GM19455 (cell line): ENCODE measurements at regions not wholly inside any gene's neighbourhood (a gene's known extent, or its start where the extent isn't known, plus 50 kb on each side); places are given as distances from the start of the nearest gene placed in this dataset.
"Not testable (repeated sequence)": the region's sequence is repeated elsewhere in the genome, so short reads cannot be mapped to it uniquely, and the experiment has no call there.

Source experiments
- ATAC-seq: cut with Tn5 transposase; IDR thresholded peaks from one replicate; pipeline ENCODE4 v1.9.1; 2021; ENCODE audit not compliant: unreplicated experiment

DNA sequence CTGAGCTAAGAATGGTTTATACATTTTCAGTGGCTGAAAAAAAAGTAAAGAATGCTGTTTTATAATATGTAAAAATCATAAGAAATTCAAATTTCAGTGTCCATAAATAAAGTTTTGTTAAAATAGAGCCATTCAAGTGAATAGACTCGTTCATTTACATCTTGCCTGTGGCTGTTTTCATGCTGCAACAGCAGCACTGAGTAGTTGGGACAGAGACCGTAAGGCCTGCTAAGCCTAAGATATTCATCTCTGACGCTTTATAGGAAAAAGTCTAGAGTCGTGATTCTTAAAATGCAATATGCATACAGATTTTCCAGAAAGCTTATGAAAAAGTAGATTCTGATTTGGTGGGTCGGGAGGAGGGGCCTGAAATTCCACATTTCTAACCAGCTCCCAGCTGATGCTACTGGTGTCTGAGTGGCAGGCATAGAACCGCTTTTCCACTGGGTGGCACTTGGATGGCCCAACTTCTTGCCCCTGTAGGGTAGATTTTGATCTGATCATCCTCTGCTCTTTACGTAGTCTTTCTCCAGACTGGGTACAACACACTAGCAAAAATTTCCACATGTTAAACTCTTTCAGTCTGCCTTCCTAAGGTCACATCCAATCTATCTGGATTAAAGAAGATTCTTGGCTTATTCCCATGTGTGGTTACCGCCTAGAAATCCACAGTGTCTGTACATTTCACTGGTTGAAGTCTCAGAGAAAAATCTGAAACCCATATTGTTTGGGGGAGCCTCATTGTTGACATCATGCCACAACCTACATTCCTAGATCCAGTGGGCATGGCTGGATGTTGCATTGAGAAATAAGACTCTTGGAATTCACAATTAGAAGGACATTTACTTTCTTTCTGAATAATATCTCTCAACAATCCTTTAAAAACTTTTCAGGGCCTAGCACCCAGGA lies 151.2 kb downstream of the C12orf75 start:
- ATAC-seq: no peak

DNA sequence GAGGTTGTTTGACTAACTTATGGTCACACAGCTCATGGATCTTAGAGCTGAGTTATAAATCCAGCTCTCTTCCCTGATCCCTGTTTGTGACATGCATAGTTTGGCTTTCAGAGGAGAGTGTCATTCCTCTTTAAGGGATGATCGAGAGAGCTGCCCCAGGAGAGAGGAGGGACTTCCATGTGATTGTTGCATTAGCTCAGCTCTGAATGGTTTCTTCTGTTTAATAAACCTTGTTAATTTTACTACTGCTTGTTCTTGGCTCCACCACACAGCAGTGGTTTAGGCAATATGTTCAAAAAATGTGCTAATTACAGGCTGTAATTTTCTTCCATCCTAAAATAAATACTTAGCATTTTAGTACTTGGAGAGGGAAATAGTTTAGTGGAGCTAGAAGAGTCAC lies 152.5 kb downstream of the C12orf75 start:
- no peak for ATAC-seq

DNA sequence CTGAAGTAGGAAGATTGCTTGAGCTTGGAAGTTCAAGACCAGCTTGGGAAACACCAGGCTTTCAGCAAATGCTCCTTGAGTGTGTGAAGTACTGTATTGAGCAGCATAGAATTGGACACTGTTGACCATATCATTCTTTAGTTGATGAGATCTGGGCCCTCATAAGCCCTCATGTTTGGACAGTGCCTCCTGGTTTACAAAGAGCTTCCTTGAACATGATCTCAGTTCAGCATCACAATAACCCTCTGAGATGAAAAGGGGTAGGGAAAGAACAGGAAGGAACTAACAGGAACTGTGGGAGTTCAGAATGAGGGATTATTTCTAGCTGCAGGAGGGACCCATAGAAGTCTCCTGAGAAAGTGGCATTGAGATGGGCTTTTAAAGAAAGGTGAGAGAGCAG lies 153.2 kb downstream of the C12orf75 start:
- ATAC-seq: no peak

DNA sequence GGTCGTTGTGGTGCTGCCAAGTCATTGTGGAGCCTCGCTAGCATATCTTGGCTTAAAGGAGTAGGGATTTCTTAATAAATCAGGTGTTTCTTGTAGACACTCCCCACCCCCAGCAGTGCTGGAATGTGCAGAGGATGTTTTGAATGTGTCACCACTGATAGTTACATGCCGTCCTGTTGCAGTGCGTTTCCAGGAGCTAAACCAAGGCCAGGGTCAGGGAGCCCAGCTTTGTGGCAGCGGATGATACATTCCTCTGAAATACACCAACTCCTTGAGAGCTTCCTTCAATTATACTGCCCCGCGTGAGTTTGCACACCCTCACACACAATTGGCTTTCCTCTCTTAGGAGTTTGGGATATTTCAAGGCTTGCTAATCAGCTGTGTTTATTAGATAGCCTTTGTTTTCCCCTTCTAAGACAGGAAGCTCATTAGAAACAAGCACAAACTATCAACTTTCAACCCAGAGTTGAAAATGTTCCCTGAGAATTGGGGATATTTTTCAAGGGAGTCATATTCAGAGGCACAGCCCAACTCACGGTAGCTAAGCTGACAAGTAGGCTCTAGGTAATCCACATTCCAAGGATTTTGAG lies 154.9 kb downstream of the C12orf75 start:
- no peak for ATAC-seq

DNA sequence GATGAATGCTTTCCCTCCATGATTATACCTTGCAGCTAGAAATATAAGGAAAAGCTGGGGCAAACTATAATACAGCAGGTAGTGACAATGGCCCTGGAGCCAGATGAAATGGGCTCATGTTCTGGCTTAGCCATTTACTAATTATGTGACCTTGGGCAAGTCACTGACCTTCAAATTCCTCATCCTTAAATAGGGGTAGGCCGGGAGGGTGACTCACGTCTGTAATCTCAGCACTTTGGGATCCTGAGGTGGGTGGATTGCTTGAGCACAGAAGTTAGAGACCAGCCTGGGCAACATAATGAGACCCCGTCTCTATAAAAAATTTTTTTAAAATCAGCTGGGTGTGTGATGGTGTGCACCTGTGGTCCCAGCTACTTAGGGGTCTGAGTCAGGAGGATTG lies 155.4 kb downstream of the C12orf75 start:
- ATAC-seq: no peak

DNA sequence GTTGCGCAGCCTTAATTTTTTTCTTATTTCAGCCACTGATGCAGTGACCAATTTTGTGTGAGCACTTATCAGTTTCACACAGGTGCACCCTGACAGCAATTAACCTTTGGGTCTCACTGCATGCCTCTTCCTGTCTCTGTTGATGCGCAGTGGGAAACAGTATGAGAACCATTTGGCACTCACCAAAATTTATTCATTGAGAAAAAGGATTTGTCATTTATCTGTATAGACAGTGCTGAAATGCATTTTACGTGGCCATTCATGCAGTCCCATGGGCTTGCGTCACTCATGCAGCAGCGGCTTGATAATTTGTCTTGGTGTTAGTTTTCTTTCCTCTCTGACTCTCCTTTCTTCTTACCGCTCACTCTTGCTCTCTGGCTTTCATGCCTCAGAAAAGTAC lies 157.5 kb downstream of the C12orf75 start:
- ATAC-seq: no peak

DNA sequence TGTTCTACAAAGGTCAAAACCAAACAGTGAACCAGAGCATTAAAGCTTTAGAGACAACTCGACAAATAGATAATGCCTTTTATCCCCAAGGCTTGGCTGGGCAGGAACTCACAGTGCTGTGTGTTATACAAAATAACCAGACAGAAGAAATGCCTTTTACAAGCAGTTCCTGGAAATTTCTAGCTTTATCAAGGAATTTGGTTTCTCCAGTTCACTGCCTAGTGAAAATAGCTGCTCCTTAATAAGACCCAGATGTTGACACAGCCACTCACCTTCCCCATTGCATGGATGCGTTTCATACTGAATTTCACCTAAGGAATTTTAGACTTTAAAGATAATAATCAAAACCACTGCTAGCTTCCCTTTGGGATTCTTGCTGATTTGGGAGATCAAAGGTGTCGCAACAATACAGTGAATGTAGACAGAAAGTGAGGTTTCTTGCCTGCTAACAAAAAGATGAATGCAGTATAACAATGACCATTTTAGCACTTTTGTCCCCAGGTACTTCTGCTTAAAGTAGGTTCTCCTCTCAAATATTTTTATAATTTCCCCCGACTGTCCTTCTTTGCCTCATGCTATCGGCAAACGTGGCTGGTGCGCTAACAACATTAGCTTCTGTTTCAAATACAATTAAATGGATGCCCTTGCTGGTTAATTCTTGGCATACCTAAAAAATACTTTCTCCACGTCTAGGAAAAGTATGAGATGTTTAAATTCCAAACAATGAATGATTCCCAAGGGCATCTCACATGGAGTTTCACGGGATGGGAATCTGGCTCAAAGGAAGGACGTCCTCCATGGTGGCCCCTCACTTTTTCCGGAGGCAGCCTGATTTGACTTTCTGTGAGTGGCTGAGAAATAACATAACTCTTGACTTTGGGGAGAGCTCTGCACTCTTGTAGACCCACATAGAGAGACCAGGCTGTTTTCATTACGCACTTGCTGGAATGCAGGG lies 162.4 kb downstream of the C12orf75 start:
- ATAC-seq: no peak

DNA sequence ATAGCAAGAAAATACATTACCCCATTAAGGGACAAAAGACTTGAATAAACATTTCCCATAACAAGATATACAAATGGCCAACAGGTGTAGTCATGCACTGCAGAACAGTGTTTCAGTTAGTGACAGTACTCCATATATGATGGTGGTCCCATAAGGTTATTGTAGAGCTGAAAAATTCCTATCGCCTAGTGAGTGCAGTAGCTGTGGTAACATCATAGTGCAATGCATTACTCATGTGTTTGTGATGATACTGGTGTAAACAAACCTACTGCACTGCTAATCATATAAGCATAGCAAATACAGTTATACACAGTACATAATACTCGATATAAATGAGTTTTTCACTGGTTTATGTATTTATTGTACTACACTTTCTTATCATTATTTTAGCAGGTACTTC lies 168.7 kb downstream of the C12orf75 start:
- ATAC-seq: no peak

DNA sequence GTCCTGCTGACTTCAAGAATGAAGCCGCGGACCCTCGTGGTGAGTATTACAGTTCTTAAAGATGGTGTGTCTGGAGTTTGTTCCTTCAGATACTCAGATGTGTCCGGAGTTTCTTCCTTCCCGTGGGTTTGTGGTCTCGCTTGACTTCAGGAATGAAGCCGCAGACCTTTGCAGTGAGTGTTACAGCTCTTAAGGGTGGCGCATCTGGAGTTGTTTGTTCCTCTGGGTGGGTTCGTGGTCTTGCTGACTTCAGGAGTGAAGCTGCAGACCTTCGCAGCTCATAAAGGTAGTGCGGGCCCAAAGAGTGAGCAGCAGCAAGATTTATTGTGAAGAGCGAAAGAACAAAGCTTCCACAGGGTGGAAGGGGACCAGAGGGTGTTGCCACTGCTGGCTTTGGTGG lies 170.2 kb downstream of the C12orf75 start:
- ATAC-seq: not testable (repeated sequence)

DNA sequence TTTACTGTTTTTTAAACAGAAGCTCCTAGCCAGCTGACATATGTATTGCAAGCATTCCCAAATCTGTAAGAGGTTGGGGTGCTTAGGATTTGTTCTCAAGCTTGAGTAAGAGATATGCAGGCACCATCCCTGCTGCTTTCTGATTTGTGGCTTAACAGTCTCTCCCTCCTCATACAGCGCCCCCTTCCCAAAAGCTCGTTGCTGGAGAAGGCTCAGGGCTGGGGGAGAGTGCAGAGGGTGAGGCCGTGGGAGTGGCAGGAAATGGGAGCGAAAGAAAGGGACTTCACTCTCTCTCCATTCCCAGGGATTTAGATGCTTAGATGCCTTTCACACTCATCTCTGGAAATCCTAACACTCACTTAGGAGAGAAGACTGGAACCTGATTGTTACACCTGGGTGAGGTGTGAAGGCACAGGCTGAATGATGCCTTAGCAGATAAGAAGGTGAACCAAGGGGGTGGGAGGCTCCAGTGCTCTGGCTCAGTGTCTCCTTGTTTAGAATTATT lies 172.0 kb downstream of the C12orf75 start:
- no peak for ATAC-seq

DNA sequence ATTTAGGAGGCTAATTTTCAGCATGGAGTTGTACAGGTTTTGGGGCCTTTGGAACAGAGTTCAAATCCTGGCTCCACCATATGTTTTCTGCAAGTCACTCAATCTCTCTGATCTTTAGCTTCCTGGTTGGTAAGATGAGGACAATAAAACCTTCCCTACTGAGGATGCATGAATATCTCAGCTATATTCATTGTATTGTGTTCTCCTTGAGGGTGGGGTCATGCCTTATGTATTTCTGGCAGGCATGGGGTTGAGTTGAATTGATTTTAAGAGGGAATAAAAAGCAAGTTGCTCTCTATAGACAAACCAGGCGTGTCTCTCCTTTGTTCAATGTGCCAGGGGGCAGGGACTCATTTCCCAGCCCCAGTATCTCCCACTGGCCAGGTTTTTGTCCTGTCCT lies 173.1 kb downstream of the C12orf75 start:
- no peak for ATAC-seq

DNA sequence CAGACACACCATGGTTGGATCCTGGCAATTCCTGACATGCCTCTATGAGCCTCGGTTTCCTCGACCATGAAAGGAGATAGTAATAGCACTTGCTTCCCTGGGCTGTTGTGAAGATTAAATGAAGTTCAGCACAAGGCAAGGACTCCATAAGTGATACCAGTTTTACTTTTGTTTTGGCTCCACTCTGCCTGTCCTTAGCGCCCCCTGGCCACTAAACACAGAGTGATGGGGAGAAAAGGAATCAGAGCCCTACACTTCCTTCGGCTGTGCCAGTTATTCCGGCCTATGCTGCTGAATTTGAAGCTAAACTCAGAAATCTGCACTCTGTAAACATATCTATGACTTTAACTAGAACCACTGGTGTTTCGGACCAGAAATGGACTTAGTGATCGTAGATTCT lies 173.8 kb downstream of the C12orf75 start:
- no peak for ATAC-seq

DNA sequence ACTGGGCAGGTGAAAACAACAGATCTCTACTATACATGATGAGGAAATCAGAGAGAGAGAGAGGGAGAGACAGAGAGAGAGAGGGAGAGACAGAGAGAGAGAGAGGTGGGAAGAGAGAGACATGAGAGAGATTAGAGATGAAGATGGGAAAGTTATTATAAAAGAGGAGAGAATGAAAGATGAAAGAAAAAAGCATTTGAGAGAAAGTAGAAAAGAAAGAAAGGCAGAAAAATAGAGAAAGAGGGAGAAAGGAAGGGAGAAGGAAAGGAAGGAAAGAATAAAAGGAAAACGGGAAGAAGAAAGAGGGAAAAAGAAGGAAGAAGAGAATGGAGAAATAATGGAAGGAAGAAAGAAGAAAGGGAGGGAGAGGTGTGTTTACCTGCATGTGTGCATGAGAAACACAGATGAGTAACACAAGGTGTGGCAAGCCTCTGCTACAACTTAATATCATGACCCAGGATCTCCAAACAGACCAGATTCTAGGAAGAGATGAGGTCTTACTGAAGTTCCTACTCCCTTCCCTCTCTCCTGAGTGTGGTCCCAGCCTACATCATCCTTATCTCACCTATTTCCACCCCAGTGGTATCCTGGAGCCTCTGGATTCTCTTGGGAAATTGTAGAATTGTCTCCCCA lies 176.3 kb downstream of the C12orf75 start:
- ATAC-seq: no peak

DNA sequence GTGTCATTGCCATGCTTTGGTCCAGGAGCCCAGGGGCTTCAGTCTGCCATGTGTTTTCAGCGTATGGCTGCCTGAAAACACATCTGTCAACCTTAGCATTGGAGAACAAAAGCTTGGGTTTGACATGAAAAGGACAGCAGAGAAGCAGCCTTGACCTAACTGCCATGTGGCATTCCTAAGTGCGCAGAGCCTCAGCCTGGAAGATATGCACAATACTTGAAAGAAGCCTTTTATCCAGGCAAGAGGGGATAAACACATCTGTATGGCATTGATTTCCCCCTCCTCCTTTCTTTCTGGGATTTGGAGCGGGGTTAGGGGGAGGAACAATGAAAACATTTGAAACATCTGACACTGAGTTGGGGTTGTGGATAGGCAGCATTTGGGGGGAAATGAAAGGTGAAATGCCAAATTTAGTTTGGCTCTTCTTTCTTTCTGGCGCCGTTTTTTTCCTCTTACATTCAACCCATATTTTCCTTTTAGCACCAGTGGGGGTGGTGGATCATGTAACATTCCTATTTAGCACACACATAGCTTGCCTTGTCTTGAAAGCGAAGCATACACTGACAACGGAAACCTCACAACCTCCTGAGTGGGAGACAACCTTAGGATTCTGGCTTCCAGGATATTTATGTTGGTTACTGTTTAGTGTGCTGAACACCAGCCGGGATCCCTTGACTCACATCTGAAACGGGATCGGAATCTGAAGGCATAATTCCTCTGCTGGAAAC lies 177.0 kb downstream of the C12orf75 start:
- no peak for ATAC-seq

DNA sequence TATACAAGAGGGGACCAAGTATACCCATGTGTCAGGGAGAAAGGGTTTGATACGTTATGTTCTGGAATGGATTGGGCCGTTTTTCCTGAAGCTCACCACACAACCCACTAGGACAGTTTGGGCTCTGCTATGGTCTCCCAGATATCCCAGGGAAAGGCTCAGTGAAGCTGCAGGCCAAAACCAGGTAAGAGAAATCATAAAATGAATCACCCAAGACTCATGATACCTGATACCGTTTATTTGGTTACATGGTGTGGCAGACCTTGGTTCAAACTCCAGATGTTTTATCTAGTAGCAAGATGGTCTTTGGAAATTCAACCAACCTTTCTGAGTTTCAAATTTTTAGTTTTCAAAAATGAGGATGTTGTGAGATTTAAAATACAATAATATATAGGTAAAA lies 177.6 kb downstream of the C12orf75 start:
- no peak for ATAC-seq

DNA sequence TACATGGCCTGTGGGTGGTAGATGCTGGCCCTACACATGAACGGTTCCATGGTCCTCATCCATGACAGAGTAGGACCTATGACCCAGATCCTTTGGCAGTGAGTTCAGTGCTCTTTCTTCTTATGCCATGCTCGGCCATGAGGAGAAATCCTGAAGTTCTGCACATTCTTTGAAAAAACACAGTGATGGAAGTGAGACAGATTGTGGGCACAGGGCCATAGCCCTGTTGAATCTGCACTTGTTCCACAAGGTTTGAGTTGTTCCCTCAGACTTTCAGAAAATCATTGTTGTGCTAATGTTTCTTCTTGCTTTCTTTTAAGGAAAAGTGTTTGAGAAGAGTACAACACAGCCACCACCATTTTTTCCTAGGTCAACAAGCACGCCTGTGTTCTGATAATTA lies 180.0 kb downstream of the C12orf75 start:
- ATAC-seq: no peak

DNA sequence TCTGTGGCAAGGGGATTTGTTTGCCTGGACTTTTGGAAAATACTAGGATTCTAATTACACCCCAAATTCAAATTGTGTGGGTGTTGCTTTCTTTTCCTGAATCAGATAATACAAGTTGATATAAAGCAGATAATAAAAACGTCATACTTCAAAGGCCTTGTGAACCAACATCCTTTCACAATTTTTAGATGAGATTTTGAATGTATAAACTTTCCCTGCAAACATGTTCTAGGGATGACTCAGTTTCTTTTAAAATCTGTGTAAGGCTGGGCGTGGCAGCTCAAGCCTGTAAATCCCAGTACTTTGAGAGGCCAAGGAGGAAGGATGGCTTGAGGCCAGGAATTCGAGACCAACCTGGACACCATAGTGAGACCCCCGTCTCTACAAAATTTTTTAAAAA lies 182.4 kb downstream of the C12orf75 start:
- not testable (repeated sequence) for ATAC-seq

DNA sequence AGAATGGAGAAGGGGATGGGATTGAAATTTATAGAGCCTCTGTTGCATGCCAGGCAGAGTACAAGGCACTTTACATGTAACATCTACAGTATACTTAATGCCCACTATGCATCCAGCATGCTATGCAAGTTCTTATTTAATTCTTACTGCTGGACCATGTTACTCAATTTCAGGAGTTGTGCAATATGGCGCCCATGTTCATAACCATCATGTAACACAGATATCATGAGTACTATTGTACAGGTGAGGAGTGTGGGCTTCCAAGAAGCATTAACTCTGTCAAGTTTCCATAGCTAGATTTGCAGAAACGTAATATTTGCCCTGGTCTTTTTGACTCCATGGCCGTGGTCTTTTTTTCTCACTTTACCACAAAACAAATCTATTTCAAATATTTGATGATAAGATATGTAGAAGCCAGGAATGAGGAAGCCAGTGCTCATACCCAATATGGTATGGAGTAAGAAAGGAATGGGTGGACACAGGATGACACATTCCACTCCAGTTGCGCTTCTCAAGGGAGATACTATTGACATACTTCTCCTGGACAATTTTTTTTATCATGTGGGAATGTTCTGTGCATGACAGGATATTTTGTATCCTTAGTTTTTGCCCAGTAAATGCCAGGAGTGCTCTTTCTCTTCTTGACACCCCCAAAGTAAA lies 191.8 kb downstream of the C12orf75 start:
- no peak for ATAC-seq

DNA sequence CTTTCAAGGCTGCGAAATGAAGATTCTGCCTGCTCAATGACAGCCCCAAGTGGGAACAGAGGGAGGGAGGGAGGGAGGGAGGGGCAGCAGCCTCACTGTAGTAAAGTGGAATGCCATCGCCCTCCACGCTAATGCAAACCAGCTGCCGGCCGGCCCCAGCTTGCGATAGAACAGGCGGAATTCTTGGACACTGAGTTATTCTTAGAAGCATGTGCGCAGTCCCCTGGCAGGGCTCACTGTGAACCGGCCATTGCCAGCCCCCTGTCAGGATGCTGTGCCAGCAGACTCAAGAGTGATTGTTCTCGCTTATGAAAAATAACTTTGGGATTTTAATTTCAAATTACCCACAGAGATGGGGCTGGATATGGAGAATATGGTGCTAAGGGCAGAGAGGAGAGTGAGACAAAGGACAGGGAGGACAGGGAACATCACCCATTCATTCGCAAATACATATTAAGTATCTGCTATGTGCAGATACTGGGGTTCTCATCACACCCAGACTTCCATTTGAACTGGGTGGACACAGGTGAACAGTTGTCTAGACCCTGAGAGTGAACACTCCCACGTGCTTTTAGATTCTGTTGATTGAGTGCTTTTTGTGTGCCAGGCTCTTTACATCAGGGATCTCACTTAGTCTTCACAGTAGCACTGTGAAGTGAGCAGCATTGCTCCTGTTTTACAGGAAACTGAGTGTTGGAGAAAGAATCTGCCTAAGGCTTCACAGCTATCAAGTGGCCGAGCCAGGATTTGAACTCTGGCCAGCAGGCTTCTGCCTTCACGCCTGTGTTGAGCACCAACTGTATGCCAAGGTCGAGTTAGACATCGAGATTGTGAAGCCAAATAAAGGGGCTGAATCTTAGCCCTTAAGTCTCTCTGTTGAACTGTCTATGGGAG lies 192.9 kb downstream of the C12orf75 start:
- ATAC-seq: no peak
